D341Med (cell line): ENCODE measurements at regions not wholly inside any gene's neighbourhood (a gene's known extent, or its start where the extent isn't known, plus 50 kb on each side); places are given as distances from the start of the nearest gene placed in this dataset.

Experiments
- DNase-seq: peaks from one replicate; pipeline ENCODE4 v3.0.0; 2012; ENCODE audit warnings: low spot score

GRCh38 chr11:109267293-109268095 is 154.5 kb upstream of the C11orf87 start:
- no peak for DNase-seq

GRCh38 chr11:109275931-109276330 is 146.1 kb upstream of the C11orf87 start:
- no peak for DNase-seq

- no peak for DNase-seq
These were observed 136.5 kb upstream of the C11orf87 start for GRCh38 chr11:109285465-109285864.

- DNase-seq = no peak
These were observed 130.4 kb upstream of the C11orf87 start for GRCh38 chr11:109291553-109291952.

- DNase-seq = peak; percentile 22
These were observed 123.1 kb upstream of the C11orf87 start for GRCh38 chr11:109298865-109299264.

GRCh38 chr11:109300211-109300610 is 121.8 kb upstream of the C11orf87 start:
- DNase-seq = no peak

GRCh38 chr11:109302591-109303334 is 119.2 kb upstream of the C11orf87 start:
- no peak for DNase-seq

GRCh38 chr11:109303342-109303741 is 118.6 kb upstream of the C11orf87 start:
- no peak for DNase-seq

- DNase-seq = no peak
These were observed 117.8 kb upstream of the C11orf87 start for GRCh38 chr11:109304159-109304558.

GRCh38 chr11:109305009-109305408 is 117.0 kb upstream of the C11orf87 start:
- no peak for DNase-seq

- DNase-seq = no peak
These were observed 115.7 kb upstream of the C11orf87 start for GRCh38 chr11:109306322-109306721.

- DNase-seq = no peak
These were observed 114.6 kb upstream of the C11orf87 start for GRCh38 chr11:109307366-109307765.

GRCh38 chr11:109308551-109308950 is 113.4 kb upstream of the C11orf87 start:
- no peak for DNase-seq

- DNase-seq = no peak
These were observed 112.8 kb upstream of the C11orf87 start for GRCh38 chr11:109309153-109309552.

GRCh38 chr11:109317726-109318125 is 104.3 kb upstream of the C11orf87 start:
- no peak for DNase-seq

- no peak for DNase-seq
These were observed 101.4 kb upstream of the C11orf87 start for GRCh38 chr11:109320595-109320994.

- no peak for DNase-seq
These were observed 95.2 kb upstream of the C11orf87 start for GRCh38 chr11:109326781-109327180.

- no peak for DNase-seq
These were observed 92.3 kb upstream of the C11orf87 start for GRCh38 chr11:109329716-109330115.

- no peak for DNase-seq
These were observed 83.9 kb upstream of the C11orf87 start for GRCh38 chr11:109338131-109338530.

- no peak for DNase-seq
These were observed 79.7 kb upstream of the C11orf87 start for GRCh38 chr11:109342261-109342660.

- no peak for DNase-seq
These were observed 78.7 kb upstream of the C11orf87 start for GRCh38 chr11:109343242-109343641.

- DNase-seq = no peak
These were observed 74.7 kb upstream of the C11orf87 start for GRCh38 chr11:109347304-109347703.

- no peak for DNase-seq
These were observed 72.5 kb upstream of the C11orf87 start for GRCh38 chr11:109349276-109350080.
